Fibroblast of skin of left quadriceps (primary cell): ENCODE measurements at regions not wholly inside any gene's neighbourhood (a gene's known extent, or its start where the extent isn't known, plus 50 kb on each side); places are given as distances from the start of the nearest gene placed in this dataset.

Source experiments
- DNase-seq, 2 experiments: peaks; one replicate each; pipeline ENCODE4 v3.0.0-alpha.2; 2013; ENCODE audit warnings: low read depth in 2 of 2

- DNase-seq, result no peak
Measured at GRCh38 chr1:234884701-234885100, 243.9 kb downstream of the TOMM20 start.

DNA sequence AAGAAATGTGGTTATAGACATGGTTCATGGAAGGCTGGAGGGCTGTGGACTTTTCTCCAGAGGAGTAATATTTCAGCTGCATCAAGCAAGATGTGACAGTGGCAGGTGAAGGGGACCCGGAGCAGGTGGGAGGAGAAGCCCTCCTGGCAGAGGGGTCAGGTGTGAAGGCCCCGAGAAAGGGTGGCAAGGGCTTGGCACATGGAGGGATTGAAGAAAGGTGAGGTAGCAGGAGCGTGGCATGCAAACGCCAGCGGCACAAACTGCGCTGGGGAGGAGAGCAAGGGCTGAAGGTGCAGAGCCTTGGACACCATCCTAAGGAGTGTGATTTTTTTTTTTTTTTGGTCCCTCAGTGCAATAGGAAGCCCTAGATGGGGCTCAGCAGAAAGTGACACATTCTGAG is 244.6 kb downstream of the TOMM20 start:
- DNase-seq, result no peak

DNA sequence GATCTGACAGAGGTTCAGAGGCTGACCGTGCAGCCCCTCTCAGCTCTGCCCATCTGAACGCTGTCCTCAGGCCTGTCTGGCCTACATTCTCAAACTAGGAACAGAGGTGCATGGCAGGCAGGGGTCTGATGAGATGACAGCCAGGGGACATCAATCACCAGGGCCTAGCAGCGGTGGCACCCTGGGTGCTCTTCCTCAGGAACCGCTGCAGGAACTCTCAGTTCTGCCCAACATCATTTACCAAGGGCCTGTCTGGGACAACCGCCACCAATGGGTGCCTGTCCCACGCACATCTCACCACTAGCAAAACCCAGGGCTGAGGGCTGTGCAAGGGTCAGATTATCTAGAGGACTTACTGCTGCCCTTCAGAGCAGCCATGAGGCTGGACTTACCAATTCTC is 245.7 kb downstream of the TOMM20 start:
- no peak for DNase-seq

- no peak for DNase-seq
Measured at GRCh38 chr1:234881893-234882771, 246.5 kb downstream of the TOMM20 start.

DNA sequence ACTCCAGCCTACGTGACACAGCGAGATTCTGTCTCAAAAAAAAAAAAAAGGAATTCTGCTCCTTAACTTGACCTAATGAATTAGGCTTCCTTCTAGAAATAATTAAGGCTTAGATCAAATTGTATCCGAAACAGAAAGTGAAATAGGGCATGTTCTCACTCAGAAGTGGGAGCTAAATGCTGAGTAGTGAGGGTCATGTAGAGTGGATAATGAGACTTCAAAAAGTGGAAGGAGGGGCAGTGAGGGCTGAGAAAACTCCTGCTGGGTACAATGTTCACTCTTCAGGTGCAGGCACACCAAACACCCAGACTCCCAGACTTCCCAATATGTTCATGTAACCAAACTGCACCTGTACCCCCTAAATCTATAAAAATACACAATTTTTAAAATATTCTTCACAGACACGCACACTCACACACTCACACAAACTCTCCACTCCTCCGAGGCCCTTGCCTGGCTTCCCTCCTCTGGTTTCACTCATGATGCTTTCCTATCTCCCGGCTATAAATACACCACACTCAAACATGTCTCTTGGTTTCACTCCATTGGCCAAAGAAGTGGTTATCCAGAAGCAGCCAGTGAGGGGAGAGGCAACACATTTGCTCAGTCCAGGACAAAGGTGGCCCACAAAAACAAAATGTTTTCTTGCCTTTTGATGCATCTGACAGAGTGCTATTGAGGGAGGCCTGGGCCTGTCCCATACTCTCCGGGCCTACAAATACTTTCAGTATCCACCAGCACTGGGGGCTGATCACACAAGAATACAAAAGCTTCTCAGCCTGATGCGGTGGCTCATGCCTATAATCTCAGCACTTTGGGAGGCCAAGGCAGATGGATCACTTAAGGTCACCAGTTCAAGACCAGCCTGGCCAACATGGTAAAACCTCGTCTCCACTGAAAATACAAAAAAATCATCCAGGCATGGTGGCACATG is 249.2 kb downstream of the TOMM20 start:
- no peak for DNase-seq

- no peak for DNase-seq
Measured at GRCh38 chr1:234878288-234878687, 250.3 kb downstream of the TOMM20 start.

- DNase-seq, result no peak
Measured at GRCh38 chr1:234877761-234878160, 250.9 kb downstream of the TOMM20 start.

DNA sequence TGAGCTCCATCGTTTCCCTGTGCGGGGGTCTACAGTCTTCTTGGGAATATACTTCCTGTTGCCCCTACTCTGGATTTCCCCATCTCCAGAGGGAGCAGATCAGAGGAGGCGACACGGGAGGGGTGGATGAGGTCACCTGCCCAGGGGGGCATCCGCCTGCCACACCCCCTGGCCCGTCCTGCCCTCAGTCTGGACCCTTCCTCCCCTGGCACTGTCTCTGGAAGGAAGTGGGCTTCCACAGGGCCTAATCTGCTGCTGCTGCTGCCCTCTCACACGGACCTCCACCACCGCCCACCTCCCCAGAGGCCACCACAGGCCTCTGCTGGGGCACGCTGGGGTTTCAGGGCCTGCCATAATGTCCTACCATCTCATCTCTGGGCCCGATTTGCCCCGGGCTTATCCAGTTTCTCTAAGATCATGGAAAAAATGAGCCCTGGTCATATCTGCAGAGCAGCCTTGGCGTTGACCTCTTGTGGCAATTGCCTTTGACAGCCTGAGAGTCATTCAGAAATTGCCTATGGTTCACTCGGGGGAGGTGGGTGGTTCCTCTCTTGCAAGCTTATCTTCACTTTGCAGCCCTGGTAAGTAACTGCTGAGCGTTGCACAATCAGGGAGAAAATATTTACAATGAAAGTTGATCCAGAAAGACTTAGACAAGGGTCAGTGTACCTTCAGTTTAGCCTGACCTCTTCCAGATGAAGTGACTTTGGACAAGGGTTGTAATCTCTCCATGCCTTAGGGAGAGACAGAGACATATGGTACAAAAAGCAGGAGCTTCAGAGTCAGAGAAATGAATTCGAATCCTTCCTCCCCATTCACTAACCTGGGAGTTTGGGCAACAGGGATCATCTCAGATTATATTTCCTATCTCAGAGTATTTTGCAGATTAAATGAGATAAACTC is 252.4 kb downstream of the TOMM20 start:
- no peak for DNase-seq

DNA sequence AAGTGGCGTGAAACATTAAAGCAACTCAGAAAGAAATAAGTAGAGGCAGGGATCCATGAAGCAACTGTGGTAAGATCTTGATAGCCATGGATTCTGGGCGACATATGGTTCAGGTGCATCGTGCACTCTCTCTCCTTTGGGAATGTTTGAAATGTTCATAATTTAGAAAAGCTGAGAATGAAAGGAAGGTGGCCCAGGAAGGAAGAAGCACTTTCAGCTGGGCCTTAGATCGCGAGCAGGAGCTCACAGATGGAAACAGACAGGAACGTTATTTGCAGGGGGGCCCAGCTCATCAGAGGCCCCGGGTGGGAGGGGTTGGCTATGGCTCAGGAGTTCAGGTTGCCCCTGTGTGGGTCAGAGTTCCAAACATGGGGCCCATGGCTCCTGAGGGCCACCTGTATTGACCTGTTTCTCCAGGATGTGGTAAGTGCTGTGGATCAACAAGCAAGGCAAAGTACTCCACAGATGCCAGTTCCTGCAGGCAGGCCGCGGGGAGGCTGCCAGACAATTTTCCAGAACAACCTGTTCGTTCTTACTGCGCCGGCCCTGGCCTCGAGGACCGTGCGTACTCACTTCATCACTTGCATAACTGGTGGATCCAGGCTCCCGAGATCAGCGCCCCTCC is 253.2 kb downstream of the TOMM20 start:
- DNase-seq, result no peak

DNA sequence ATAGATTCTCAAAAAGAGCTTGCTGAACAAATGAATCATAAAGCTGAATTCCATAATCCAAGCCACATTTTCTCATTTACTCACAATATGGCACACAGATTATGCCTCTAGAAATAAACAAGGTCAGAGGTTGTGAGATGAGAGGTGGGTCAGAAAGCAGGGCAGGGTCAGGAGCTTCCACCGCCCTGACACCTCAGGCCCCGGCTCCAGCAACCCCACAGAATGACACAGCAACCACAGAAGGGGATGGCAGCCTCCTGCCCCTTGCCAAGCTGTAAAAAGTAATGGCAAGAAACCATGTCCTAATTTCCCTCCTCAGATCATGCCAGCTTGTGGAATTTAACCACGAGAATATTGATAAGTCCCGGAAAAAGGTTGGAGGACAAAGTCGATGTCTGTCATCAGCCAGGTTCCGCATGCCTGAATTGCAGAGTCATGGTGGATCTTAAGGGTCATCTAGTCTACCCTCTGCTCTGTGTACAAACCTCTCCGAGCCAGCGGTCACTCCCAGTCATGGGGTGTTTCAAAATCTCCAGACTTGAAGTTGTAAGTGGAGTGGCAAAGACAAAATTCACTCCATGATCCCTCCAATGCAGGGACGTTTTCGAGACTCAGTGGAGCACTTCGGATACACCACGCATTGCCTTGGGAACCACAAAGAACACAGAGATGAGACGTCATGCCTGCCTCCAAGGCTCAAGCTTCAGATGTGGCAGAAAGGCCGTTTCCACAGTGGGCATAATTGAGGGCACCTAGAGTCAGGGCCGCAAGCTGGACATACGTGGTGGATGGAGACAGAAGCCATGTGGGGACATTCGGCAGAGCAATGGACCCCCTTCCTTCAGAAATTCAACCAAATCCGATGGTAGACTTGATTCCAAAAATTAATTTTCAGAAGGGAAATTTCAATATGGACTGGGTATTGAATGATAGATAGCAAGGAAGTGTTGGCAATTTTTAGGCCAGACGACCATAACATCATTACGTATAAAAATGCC is 254.0 kb downstream of the TOMM20 start:
- DNase-seq, result no peak

DNA sequence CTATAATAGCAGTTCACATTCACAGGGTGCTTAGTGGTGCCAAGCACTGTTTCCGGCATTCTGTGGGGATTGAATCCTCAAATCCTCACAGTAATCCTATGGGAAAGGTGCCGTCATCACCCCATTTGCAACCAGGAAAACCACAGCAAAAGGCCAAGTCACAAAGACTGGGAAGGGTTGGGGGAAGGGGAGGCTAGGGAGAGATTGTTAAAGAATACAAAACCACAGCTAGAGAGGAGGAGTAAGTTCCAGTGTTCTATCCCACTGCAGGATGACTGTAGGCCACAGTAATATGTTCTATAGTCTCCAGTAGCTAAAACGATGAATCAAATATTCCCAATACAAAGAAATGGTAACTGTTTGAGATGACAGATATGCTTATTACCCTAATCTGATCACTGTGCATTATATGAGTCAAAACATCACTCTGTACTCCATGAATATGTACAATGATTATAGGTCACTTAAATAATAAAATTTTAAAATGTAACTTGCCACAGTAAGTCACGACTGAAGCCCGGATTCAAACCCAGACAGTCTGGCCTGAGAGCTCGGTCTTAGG is 256.8 kb downstream of the TOMM20 start:
- DNase-seq, result peak; percentile 86 to 87

DNA sequence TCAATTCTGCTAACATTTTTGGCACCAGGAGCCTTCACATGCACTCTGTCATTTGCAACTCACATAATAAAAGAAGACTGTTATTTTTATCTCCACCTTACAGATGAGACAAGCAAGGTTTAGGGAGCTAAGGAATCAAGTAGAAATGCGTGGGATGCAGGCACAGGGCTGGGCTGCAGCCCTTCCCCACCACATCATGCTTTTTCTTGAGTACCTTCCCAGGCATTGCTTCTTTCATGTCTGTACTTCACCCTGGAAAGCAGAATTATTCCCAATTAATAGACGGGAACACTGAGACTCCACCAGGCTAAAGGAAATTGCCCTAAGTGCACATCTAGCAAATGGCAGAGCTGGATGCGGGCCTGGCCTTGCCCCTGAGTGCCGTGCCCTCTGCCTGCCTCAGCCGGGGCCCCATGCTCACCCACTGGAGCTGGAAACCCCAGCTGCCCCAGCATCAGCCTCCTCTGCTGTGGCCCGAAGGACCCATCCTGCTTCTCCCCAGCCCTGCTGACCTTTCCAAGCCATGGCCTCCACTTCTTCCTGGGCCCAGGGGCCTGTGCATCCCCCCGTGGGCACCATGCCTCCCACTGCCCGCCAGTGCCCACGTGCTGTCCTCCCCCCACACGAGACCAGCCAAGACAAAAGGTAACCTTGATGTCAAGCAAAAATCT is 257.5 kb downstream of the TOMM20 start:
- no peak for DNase-seq

DNA sequence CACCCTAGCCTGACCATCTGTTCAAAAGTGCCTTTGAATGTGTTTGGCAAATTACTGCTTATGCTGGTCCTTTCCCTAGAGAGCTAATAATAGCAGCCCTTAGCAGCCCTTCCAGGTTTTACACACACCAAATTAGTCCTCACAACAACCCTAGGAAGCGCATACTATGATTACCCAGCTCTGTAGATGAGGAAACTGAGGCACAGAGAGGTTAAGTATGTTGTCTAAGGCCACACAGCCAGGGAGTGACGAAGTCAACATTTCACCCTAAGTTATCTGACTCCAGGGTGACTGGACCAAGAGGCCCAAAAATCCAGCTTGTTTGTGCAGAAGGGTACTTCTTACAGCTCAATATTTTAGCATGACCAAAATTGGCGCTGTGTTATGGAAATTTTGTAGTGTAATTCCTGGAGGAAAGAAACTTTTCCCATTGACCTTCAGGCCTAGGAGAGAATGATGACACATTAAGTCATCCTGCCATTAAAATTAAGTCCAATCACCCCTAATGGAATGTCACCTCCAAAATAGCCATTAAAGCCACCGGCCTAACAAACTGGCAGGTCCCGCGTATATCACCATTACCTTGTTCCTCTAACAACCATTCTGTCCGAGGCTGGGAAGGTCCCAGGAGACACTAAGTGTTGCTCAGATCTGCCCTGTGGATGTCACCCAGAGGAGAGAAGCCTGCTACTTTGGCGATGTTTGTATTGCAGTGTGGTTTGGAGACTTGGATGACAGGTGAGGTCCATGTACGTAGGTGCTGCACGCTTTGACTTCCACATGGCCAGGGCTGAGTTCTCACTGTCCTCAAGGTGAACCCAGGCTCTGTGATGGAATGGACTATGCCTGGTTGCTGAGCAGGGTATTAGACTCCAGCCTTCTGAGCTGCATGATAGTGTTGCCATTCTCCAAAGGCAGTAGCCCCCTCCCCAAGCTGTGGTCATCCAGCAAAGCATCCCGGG is 258.3 kb downstream of the TOMM20 start:
- DNase-seq, result no peak

DNA sequence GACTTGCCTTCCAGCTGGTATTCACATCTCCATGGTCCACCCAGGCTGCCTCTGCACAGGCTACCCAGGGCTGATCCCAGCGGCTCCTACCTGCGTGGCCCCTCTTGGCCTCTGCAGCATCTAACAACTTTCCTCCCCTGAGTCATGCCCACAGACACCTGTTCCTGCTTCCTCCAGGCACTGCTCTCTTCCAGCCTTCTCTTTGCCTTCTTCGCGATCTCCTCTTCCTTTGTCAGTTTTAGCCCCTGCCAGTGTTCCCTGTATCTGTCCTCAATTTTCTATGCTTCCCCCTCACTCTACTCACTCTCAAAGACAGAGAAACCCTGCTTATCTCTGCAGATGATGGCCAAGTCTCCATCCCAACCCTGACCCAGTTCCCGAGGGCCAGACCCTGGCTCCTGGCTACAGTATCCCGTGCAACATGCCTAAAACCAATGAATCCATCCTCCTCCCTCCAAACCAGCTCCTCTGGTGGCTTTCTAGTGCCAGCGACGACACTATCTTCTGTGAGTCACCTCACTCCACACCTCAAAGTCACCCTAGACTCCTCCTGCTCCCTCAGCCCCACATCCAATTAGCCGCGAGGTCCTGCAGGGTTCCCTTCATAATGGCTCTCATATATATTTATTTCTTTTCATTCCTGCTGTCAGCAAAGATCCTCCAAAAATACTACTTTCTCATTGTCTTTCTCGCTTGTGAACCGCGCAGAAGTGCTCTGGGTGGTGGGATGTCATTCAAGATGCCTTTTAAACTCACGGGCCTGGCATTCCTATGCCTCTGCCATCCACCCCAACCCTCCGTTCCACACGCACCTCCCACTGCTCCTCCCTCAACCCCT is 259.2 kb downstream of the TOMM20 start:
- DNase-seq, result no peak

GRCh38 chr1:234868296-234869147 is 258.5 kb upstream of the IRF2BP2 start:
- no peak for DNase-seq
